Kidney (tissue), 13 donors: ENCODE measurements at regions not wholly inside any gene's neighbourhood (a gene's known extent, or its start where the extent isn't known, plus 50 kb on each side); places are given as distances from the start of the nearest gene placed in this dataset.
A peak's percentile ranks its signal among the peaks of the same experiment; 100 is the strongest.

Source experiments
- DNase-seq, 5 donors: peaks; one replicate each; pipeline ENCODE4 v3.0.0-alpha.2; 2013 to 2020
- FAIRE-seq: peaks from 2 replicates; lab custom pipeline; 2012; peaks lifted over from hg19 to GRCh38; lab: Jason Lieb, UNC
- H3K27ac ChIP-seq, 2 donors: one replicate each; pipeline ENCODE4 v1.7.0; 2013; ENCODE audit warnings: low read depth in 2 of 2, low read length in 2 of 2, inconsistent platforms in 1 of 2
- H3K27me3 ChIP-seq: one replicate; pipeline ENCODE4 v1.7.1; 2013; ENCODE audit warnings: low read length, inconsistent platforms; ENCODE audit not compliant: control insufficient read depth, insufficient read depth
- H3K36me3 ChIP-seq, 3 donors: one replicate each; pipeline versions ENCODE4 v1.7.0 to v1.7.1; 2013; ENCODE audit warnings: low read length in 3 of 3, control low read depth in 1 of 3, inconsistent platforms in 1 of 3; ENCODE audit not compliant: insufficient read depth in 3 of 3, control insufficient read depth in 2 of 3
- H3K4me1 ChIP-seq, 3 donors: one replicate each; pipeline versions ENCODE4 v1.7.0 to v1.7.1; 2013; ENCODE audit warnings: low read length in 3 of 3, inconsistent platforms in 1 of 3, low read depth in 1 of 3; ENCODE audit not compliant: control insufficient read depth in 2 of 3, insufficient read depth in 2 of 3
- H3K4me3 ChIP-seq, 3 donors: one replicate each; pipeline versions ENCODE4 v1.7.0 to v1.8.1; 2013; ENCODE audit warnings: low read length in 3 of 3, control low read depth in 1 of 3, inconsistent platforms in 1 of 3
- H3K9ac ChIP-seq, 3 donors: one replicate each; pipeline versions ENCODE4 v1.7.0 to v1.7.1; 2013; ENCODE audit warnings: low read length in 3 of 3, control low read depth in 1 of 3, inconsistent platforms in 1 of 3
- H3K9me3 ChIP-seq, 3 donors: one replicate each; pipeline versions ENCODE4 v1.7.0 to v1.7.1; 2013; ENCODE audit warnings: low read length in 3 of 3, control low read depth in 1 of 3, inconsistent platforms in 1 of 3; ENCODE audit not compliant: control insufficient read depth in 2 of 3, insufficient read depth in 1 of 3
- CTCF ChIP-seq: IDR thresholded peaks from 3 replicates; pipeline ENCODE4 v1.5.1; 2012; ENCODE audit warnings: mild to moderate bottlenecking, moderate library complexity, borderline replicate concordance; ENCODE audit not compliant: insufficient read depth; ENCODE audit errors: extremely low read depth
- intact Hi-C: fragments of 100-400 bp; cut with DNase I; formaldehyde crosslinking; loops from one replicate; pipeline ENCODE4 v1.11.1; 2022
- donor health status: control.
- donor health status: control.
- donor health status: control.
- donor health status: control.
- donor health status: control.
- donor health status: DM: yes; HTN: yes; CAD: no.
- donor health status: Normal renal cell carcinoma (clear cell type).

GRCh38 chr7:112572669-112573301 lies 92.0 kb downstream of the LSMEM1 start:
- FAIRE-seq (no peak), DNase-seq (peak in 2 of 5 donors; percentile 37 to 39)
- intact Hi-C loops = no loop called here
- no peaks in the 10 kb centered on the region for H3K27me3 ChIP-seq
- H3K4me1 ChIP-seq = peaks cover 0 to 4% (median 0%) of the 10 kb centered on the region in 3 donors
- no peaks in the 10 kb centered on the region for H3K9me3 ChIP-seq
- H3K4me3 ChIP-seq = no peak overlapping the region
- H3K9ac ChIP-seq = no peak overlapping the region
- H3K27ac ChIP-seq = no peak overlapping the region
- TF ChIP-seq CTCF = no peak
- H3K36me3 ChIP-seq = no peaks in the 10 kb centered on the region

GRCh38 chr7:112573302-112574039 lies 92.7 kb downstream of the LSMEM1 start:
- H3K4me3 ChIP-seq = no peak overlapping the region
- peaks cover 0 to 4% (median 0%) of the 10 kb centered on the region in 3 donors for H3K4me1 ChIP-seq
- H3K9me3 ChIP-seq = no peaks in the 10 kb centered on the region
- no peak for TF ChIP-seq CTCF
- no peaks in the 10 kb centered on the region for H3K36me3 ChIP-seq
- FAIRE-seq (no peak), DNase-seq (peak in 1 of 5 donors; percentile 8)
- H3K27ac ChIP-seq = no peak overlapping the region
- intact Hi-C loops = no loop called here
- no peaks in the 10 kb centered on the region for H3K27me3 ChIP-seq
- H3K9ac ChIP-seq = no peak overlapping the region

GRCh38 chr7:112575864-112576263 lies 95.1 kb downstream of the LSMEM1 start:
- TF ChIP-seq CTCF = no peak
- Histone ChIP-seq H3K9me3 (no peaks in the 10 kb centered on the region), H3K27me3 (no peaks in the 10 kb centered on the region), H3K27ac (no peak overlapping the region), H3K9ac (no peak overlapping the region), H3K36me3 (no peaks in the 10 kb centered on the region), H3K4me3 (no peak overlapping the region), H3K4me1 (peaks cover 0 to 4% (median 0%) of the 10 kb centered on the region in 3 donors)
- no peak for DNase-seq
- no peak for FAIRE-seq
- intact Hi-C loops = no loop called here
